HepG2 (cell line): ENCODE measurements at regions not wholly inside any gene's neighbourhood (a gene's known extent, or its start where the extent isn't known, plus 50 kb on each side); places are given as distances from the start of the nearest gene placed in this dataset.

ENCODE experiments used
- DR1 ChIP-seq: sonication (generic); formaldehyde crosslinking; IDR thresholded peaks from 2 replicates; pipeline ENCODE4 v1.8.0; 2021; ENCODE audit warnings: mild to moderate bottlenecking, missing genetic modification reagents, inconsistent platforms
- ELF3 ChIP-seq: IDR thresholded peaks from 2 replicates; pipeline ENCODE4 v1.6.1; 2016; ENCODE audit warnings: missing genetic modification reagents, missing compliant biosample characterization
- FOSL2 ChIP-seq: sonication (generic); formaldehyde crosslinking; IDR thresholded peaks from 2 replicates; pipeline ENCODE4 v1.4.0; 2020; ENCODE audit warnings: missing genetic modification reagents
- FOXA3 ChIP-seq: IDR thresholded peaks from 2 replicates; pipeline ENCODE4 v1.6.1; 2016; ENCODE audit warnings: missing genetic modification reagents, missing compliant biosample characterization
- GABPB1 ChIP-seq: IDR thresholded peaks from 2 replicates; pipeline ENCODE4 v1.6.1; 2016; ENCODE audit warnings: mild to moderate bottlenecking, missing genetic modification reagents, moderate library complexity, missing compliant biosample characterization
- GATAD1 ChIP-seq: IDR thresholded peaks from 2 replicates; pipeline ENCODE4 v1.6.1; 2016; ENCODE audit warnings: missing genetic modification reagents, missing compliant biosample characterization
- HNRNPH1 ChIP-seq: fragments of 200-400 bp; formaldehyde crosslinking; optimal IDR thresholded peaks from 2 replicates; pipeline ENCODE3; 2017; ENCODE audit warnings: mild to moderate bottlenecking, low read depth, low read length
- KLF16 ChIP-seq, 2 experiments: sonication (generic) in 1 of 2; formaldehyde crosslinking in 1 of 2; IDR thresholded peaks; 2 replicates each; pipeline versions ENCODE4 v1.6.1 to v1.8.0; 2016 to 2023; ENCODE audit warnings: missing genetic modification reagents in 2 of 2, missing compliant biosample characterization in 1 of 2
- KMT2B ChIP-seq: IDR thresholded peaks from 2 replicates; pipeline ENCODE4 v1.6.1; 2016; ENCODE audit warnings: missing genetic modification reagents, missing compliant biosample characterization
- NFRKB ChIP-seq: fragments of 450-650 bp; IDR thresholded peaks from 2 replicates; pipeline ENCODE4 v1.6.1; 2017
- REL ChIP-seq: sonication (generic); formaldehyde crosslinking; conservative IDR thresholded peaks from 2 replicates; pipeline ENCODE4 v1.8.0; 2022; ENCODE audit warnings: mild to moderate bottlenecking, missing genetic modification reagents, moderate library complexity
- SOX5 ChIP-seq: IDR thresholded peaks from 2 replicates; pipeline ENCODE4 v1.6.1; 2016; ENCODE audit warnings: borderline replicate concordance
- TARDBP ChIP-seq: sonication (generic); formaldehyde crosslinking; IDR thresholded peaks from 2 replicates; pipeline ENCODE4 v1.8.0; 2022; ENCODE audit warnings: mild to moderate bottlenecking, missing genetic modification reagents
- TCF7 ChIP-seq: sonication (generic); IDR thresholded peaks from 2 replicates; pipeline ENCODE4 v1.6.1; 2016; ENCODE audit warnings: antibody characterized with exemption, low read depth
- THAP11 ChIP-seq: IDR thresholded peaks from 2 replicates; pipeline ENCODE4 v1.6.1; 2016; ENCODE audit warnings: missing biosample characterization, missing genetic modification reagents
- XRCC5 ChIP-seq: fragments of 200-400 bp; formaldehyde crosslinking; optimal IDR thresholded peaks from 2 replicates; pipeline ENCODE3; 2017; ENCODE audit warnings: mild to moderate bottlenecking, low read length
- YEATS2 ChIP-seq: sonication (generic); formaldehyde crosslinking; IDR thresholded peaks from 2 replicates; pipeline ENCODE4 v1.4.0; 2020; ENCODE audit warnings: missing genetic modification reagents, borderline replicate concordance
- ZNF354B ChIP-seq: sonication (generic); formaldehyde crosslinking; IDR thresholded peaks from 2 replicates; pipeline ENCODE4 v1.8.0; 2022; ENCODE audit warnings: mild to moderate bottlenecking, missing genetic modification reagents
- ZNF569 ChIP-seq: sonication (generic); formaldehyde crosslinking; IDR thresholded peaks from 2 replicates; pipeline ENCODE4 v1.5.0; 2020; ENCODE audit warnings: mild to moderate bottlenecking, missing genetic modification reagents, moderate library complexity, borderline replicate concordance
- ZNF75D ChIP-seq: sonication (generic); formaldehyde crosslinking; IDR thresholded peaks from 2 replicates; pipeline ENCODE4 v1.8.1; 2023; ENCODE audit warnings: missing genetic modification reagents, mild to moderate bottlenecking, borderline replicate concordance
- TF ChIP-seq, protein P1 (sequence below): sonication (generic); formaldehyde crosslinking; conservative IDR thresholded peaks from 2 replicates; pipeline ENCODE4 v1.8.0; 2022; ENCODE audit warnings: missing genetic modification reagents
- TF ChIP-seq, protein P2 (sequence below): IDR thresholded peaks from 2 replicates; pipeline ENCODE4 v1.6.1; 2016
- TF ChIP-seq, protein P3 (sequence below): fragments of 450-650 bp; IDR thresholded peaks from 2 replicates; pipeline ENCODE4 v1.6.1; 2017; ENCODE audit warnings: mild to moderate bottlenecking
- TF ChIP-seq, protein P4 (sequence below): IDR thresholded peaks from 2 replicates; pipeline ENCODE4 v1.6.1; 2016; ENCODE audit warnings: missing compliant biosample characterization, missing genetic modification reagents, borderline replicate concordance
- TF ChIP-seq, protein P5 (sequence below): sonication (generic); formaldehyde crosslinking; IDR thresholded peaks from 2 replicates; pipeline ENCODE4 v1.8.0; 2022; ENCODE audit warnings: missing genetic modification reagents, mild to moderate bottlenecking, inconsistent platforms, borderline replicate concordance

DNA sequence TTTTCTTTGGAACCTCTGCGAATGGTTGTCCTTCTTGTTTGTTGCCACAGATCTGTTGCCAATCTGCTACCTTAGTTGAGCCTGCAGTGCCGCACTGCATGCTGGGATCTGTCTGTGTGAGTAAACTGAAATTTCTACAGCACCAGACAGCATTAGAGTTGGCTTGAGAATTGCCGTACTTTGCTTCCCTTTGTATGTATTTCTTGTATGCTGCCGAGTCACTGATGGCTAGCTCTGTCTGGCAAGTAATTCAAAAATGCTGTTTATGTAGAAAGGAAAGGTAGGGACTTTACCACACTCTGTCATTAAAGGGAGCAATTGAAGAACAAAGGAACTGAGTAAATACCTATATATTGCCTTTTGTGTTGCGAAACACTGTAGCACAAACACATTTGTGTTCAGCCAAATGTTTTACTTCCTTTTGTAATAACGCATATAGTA lies 857.4 kb downstream of the USP25 start (continued):
- TF ChIP-seq, protein P1, sequence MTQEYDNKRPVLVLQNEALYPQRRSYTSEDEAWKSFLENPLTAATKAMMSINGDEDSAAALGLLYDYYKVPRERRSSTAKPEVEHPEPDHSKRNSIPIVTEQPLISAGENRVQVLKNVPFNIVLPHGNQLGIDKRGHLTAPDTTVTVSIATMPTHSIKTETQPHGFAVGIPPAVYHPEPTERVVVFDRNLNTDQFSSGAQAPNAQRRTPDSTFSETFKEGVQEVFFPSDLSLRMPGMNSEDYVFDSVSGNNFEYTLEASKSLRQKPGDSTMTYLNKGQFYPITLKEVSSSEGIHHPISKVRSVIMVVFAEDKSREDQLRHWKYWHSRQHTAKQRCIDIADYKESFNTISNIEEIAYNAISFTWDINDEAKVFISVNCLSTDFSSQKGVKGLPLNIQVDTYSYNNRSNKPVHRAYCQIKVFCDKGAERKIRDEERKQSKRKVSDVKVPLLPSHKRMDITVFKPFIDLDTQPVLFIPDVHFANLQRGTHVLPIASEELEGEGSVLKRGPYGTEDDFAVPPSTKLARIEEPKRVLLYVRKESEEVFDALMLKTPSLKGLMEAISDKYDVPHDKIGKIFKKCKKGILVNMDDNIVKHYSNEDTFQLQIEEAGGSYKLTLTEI: no peak
- TF ChIP-seq GABPB1 (CRISPR knock-in tag) (no peak), DR1 (no peak), FOSL2 (no peak), TCF7 (peak; percentile 56), FOXA3 (CRISPR knock-in tag) (peak; percentile 54; the same call in 1 of the 2 replicates), GATAD1 (no peak), KMT2B (CRISPR knock-in tag) (no peak), SOX5 (CRISPR knock-in tag) (peak; percentile 90), YEATS2 (CRISPR knock-in tag) (no peak), ELF3 (CRISPR knock-in tag) (peak; percentile 58; the same call in 1 of the 2 replicates), HNRNPH1 (no peak), THAP11 (no peak), TARDBP (CRISPR knock-in tag) (no peak), ZNF569 (no peak), KLF16 (CRISPR knock-in tag; IDR thresholded peaks at IDR 0.05) (no peak), ZNF75D (CRISPR knock-in tag) (no peak), XRCC5 (no peak), NFRKB (no peak), ZNF354B (CRISPR knock-in tag) (no peak), REL (CRISPR knock-in tag) (no peak)
- TF ChIP-seq, protein P2, sequence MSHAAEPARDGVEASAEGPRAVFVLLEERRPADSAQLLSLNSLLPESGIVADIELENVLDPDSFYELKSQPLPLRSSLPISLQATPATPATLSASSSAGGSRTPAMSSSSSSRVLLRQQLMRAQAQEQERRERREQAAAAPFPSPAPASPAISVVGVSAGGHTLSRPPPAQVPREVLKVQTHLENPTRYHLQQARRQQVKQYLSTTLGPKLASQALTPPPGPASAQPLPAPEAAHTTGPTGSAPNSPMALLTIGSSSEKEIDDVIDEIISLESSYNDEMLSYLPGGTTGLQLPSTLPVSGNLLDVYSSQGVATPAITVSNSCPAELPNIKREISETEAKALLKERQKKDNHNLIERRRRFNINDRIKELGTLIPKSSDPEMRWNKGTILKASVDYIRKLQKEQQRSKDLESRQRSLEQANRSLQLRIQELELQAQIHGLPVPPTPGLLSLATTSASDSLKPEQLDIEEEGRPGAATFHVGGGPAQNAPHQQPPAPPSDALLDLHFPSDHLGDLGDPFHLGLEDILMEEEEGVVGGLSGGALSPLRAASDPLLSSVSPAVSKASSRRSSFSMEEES (CRISPR knock-in tag): no peak
- TF ChIP-seq, protein P3, sequence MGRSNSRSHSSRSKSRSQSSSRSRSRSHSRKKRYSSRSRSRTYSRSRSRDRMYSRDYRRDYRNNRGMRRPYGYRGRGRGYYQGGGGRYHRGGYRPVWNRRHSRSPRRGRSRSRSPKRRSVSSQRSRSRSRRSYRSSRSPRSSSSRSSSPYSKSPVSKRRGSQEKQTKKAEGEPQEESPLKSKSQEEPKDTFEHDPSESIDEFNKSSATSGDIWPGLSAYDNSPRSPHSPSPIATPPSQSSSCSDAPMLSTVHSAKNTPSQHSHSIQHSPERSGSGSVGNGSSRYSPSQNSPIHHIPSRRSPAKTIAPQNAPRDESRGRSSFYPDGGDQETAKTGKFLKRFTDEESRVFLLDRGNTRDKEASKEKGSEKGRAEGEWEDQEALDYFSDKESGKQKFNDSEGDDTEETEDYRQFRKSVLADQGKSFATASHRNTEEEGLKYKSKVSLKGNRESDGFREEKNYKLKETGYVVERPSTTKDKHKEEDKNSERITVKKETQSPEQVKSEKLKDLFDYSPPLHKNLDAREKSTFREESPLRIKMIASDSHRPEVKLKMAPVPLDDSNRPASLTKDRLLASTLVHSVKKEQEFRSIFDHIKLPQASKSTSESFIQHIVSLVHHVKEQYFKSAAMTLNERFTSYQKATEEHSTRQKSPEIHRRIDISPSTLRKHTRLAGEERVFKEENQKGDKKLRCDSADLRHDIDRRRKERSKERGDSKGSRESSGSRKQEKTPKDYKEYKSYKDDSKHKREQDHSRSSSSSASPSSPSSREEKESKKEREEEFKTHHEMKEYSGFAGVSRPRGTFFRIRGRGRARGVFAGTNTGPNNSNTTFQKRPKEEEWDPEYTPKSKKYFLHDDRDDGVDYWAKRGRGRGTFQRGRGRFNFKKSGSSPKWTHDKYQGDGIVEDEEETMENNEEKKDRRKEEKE: no peak
- TF ChIP-seq, protein P4, sequence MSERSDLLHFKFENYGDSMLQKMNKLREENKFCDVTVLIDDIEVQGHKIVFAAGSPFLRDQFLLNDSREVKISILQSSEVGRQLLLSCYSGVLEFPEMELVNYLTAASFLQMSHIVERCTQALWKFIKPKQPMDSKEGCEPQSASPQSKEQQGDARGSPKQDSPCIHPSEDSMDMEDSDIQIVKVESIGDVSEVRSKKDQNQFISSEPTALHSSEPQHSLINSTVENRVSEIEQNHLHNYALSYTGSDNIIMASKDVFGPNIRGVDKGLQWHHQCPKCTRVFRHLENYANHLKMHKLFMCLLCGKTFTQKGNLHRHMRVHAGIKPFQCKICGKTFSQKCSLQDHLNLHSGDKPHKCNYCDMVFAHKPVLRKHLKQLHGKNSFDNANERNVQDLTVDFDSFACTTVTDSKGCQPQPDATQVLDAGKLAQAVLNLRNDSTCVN (CRISPR knock-in tag): no peak
- TF ChIP-seq, protein P5, sequence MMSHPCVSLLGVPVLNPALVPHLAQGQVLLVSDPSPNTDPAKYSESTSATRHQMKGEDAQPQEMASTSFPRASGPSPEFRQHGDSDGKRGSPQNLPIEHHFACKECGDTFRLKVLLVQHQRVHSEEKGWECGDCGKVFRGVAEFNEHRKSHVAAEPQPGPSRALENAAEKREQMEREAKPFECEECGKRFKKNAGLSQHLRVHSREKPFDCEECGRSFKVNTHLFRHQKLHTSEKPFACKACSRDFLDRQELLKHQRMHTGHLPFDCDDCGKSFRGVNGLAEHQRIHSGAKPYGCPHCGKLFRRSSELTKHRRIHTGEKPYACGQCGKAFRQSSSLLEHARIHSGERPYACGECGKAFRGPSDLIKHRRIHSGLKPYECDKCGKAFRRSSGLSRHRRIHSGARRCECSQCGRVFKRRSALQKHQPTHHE (CRISPR knock-in tag): no peak
